PC-9 (cell line): ENCODE measurements at regions not wholly inside any gene's neighbourhood (a gene's known extent, or its start where the extent isn't known, plus 50 kb on each side); places are given as distances from the start of the nearest gene placed in this dataset.

Experiments
- CTCF ChIP-seq: fragments of 200-600 bp; sonication (generic); conservative IDR thresholded peaks from 2 replicates; pipeline ENCODE4 v1.6.1; 2017; ENCODE audit warnings: mixed run types, antibody characterized with exemption, mild to moderate bottlenecking, moderate library complexity
- EZH2 ChIP-seq: fragments of 200-600 bp; sonication (generic); IDR thresholded peaks from 2 replicates; pipeline ENCODE4 v1.8.0; 2017; ENCODE audit warnings: antibody characterized with exemption, low read depth

- TF ChIP-seq CTCF: no peak
- no peak for TF ChIP-seq EZH2
Measured at GRCh38 chrX:57204306-57204705, 67.1 kb upstream of the SPIN2A start.
